NT2/D1 (cell line): ENCODE measurements at regions not wholly inside any gene's neighbourhood (a gene's known extent, or its start where the extent isn't known, plus 50 kb on each side); places are given as distances from the start of the nearest gene placed in this dataset.

Source experiments
- DNase-seq: peaks from one replicate; pipeline ENCODE4 v3.0.0-alpha.2; 2011; ENCODE audit warnings: low read depth, low spot score
- H3K27me3 ChIP-seq: 2 replicates; pipeline ENCODE4 v1.6.0; 2011; ENCODE audit warnings: mild to moderate bottlenecking; ENCODE audit not compliant: insufficient read length, insufficient read depth
- H3K36me3 ChIP-seq: 2 replicates; pipeline ENCODE4 v1.6.1; 2011; ENCODE audit warnings: mild to moderate bottlenecking, low read length, mixed read lengths; ENCODE audit not compliant: insufficient read depth, insufficient read length
- H3K4me1 ChIP-seq: 2 replicates; pipeline ENCODE4 v1.5.1; 2011; ENCODE audit not compliant: insufficient read depth, insufficient read length
- H3K4me3 ChIP-seq: 2 replicates; pipeline ENCODE4 v1.5.1; 2011; ENCODE audit warnings: low read depth; ENCODE audit not compliant: insufficient read length
- H3K9ac ChIP-seq: 2 replicates; pipeline ENCODE4 v1.6.0; 2011; ENCODE audit warnings: low read depth; ENCODE audit not compliant: insufficient read length
- H3K9me3 ChIP-seq: 2 replicates; pipeline ENCODE4 v1.5.1; 2011; ENCODE audit warnings: mild to moderate bottlenecking, low read length; ENCODE audit not compliant: insufficient read depth
- SUZ12 ChIP-seq: IDR thresholded peaks from 2 replicates; pipeline ENCODE4 v1.6.1; 2011; ENCODE audit not compliant: insufficient read length, insufficient read depth; ENCODE audit errors: extremely low read depth
- YY1 ChIP-seq: IDR thresholded peaks from 2 replicates; pipeline ENCODE4 v1.6.1; 2011; ENCODE audit not compliant: insufficient read length, insufficient read depth
- ZNF274 ChIP-seq: IDR thresholded peaks from 2 replicates; pipeline ENCODE4 v1.6.1; 2011; ENCODE audit warnings: mild to moderate bottlenecking, low read depth, low read length

DNA sequence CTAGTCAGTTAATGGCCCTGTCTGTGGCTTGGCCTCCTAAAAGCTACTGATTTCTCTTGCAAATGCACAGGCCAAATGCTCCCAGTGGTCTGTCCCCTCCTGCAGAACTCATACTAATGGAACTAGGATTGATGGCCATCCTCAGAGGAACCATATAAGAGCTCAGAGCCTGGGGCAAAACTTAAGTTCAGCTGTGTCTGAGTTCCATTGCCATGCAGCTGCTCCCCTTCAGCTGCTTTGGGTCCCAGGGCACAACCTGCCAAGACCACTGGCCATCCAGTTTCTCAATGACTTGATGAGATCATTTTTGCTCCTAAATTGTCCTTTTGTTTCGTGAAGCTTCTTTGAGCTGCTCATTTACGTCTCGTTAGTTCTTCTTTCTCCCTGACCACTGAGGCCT, 529.5 kb upstream of the TBL1XR1 start:
- Histone ChIP-seq H3K36me3 (no peaks in the 10 kb centered on the region), H3K9ac (no peak overlapping the region), H3K4me1 (no peaks in the 10 kb centered on the region), H3K27me3 (no peaks in the 10 kb centered on the region), H3K9me3 (no peaks in the 10 kb centered on the region), H3K4me3 (no peak overlapping the region)
- no peak for DNase-seq
- no peak for TF ChIP-seq SUZ12
- TF ChIP-seq ZNF274 = no peak
- no peak for TF ChIP-seq YY1

DNA sequence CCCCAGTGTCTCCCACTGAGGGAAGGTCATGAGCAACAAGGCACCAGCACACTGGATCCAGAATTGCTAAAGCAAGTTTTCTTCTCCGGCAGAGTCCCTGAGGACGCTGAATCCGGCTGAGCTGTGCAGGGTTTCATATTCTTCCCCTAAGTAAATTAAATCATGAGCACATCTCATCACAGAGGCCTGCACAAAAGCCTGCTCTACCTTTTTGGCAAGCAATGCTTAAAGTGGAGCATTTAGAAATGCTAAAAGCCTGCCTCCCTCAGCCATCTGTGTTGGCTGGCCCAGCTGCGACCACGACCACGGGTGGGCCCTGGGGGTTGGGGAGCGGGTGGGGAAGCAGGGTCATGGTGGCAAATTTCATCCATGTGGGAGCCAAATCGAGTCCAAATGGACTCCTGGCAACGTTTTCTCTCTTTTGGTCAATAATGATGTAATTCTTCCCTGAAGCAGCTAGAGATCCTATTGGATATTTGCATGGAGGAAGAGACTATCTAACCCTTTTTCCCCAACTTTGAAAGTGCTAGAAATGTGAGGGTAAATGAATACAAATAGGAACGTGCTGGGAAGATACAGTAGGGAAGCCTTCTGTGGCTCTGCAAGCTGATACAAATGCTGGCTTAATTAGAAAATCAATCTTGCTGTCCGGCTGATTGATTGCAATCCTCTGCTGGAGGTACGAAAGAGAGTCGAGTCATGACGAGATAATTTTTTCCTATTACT, 532.8 kb upstream of the TBL1XR1 start:
- no peaks in the 10 kb centered on the region for H3K9me3 ChIP-seq
- H3K4me3 ChIP-seq = no peak overlapping the region
- no peaks in the 10 kb centered on the region for H3K4me1 ChIP-seq
- H3K9ac ChIP-seq = no peak overlapping the region
- TF ChIP-seq ZNF274 (no peak), SUZ12 (no peak), YY1 (no peak)
- H3K36me3 ChIP-seq = no peaks in the 10 kb centered on the region
- DNase-seq = no peak
- no peaks in the 10 kb centered on the region for H3K27me3 ChIP-seq

DNA sequence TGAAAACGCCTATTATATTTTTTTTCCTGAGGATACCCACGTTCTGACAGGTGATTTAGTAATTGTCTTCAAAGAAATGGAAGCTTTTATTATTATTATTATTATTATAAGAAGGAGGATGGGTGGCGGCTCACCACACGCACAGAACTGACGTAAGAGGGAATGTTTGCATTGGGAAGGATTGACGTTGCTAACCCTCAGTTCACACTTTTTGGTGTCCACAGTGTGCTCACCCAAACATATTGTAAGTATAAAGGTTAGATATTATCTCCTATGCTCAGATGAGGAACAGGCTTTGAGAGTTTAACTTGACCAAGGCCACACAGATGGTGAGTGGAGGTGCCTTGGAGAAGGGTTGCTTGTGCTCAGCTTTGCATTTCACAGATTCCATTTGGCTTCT, 533.5 kb upstream of the TBL1XR1 start:
- DNase-seq = no peak
- Histone ChIP-seq H3K27me3 (no peaks in the 10 kb centered on the region), H3K9me3 (no peaks in the 10 kb centered on the region), H3K4me3 (no peak overlapping the region), H3K36me3 (no peaks in the 10 kb centered on the region), H3K9ac (no peak overlapping the region), H3K4me1 (no peaks in the 10 kb centered on the region)
- TF ChIP-seq YY1 = no peak
- no peak for TF ChIP-seq SUZ12
- TF ChIP-seq ZNF274 = no peak

DNA sequence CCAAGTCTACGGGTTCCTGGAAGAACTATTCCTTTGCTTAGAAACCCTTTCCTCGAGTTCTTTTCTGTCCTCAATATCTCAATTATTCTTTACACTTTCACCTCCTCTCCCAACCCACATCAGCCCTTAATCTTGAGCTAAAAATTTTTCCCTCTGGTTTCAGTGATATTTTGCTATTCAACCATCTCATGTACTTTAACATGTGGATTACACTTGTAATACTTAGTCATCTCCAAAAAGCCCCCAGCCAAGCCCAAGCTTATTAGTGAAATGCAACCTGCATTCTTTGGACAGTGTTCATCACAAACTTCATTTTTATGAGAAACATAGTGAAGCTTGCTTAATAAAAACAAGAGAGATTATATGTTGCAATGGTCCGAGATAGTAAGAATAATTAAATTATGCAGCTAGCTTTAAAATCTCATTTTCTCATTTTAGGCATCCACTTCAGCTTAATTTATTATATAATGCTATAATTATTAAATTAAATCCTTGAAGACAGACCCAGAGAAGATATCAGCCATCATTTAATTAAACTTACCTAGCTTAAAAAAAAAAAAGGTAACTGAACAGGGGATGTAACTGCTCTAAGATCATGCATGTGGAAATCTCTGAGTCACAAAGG, 534.5 kb upstream of the TBL1XR1 start:
- Histone ChIP-seq H3K4me3 (no peak overlapping the region), H3K36me3 (no peaks in the 10 kb centered on the region), H3K27me3 (no peaks in the 10 kb centered on the region), H3K9ac (no peak overlapping the region), H3K9me3 (no peaks in the 10 kb centered on the region), H3K4me1 (no peaks in the 10 kb centered on the region)
- no peak for DNase-seq
- TF ChIP-seq YY1 = no peak
- no peak for TF ChIP-seq SUZ12
- no peak for TF ChIP-seq ZNF274

DNA sequence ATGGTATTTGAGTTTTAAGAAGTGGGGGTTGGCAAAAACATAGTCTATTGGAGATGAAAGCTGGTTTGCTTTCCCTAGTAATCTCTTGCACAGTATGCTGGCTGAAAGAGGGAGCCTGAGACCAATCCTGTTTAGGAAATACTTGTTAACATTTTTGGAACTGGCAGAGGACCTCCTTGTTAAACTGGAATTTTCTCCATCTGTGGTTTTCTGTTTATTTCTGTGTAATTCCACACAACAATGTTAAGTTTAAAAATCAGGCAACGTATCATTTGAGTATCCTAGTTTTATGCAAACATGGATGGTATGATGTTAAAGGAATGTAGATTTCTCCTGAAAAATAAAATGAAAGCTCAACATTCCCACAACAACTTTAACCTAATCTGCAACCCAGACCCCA, 536.0 kb upstream of the TBL1XR1 start:
- no peaks in the 10 kb centered on the region for H3K9me3 ChIP-seq
- DNase-seq = no peak
- TF ChIP-seq ZNF274 (no peak), SUZ12 (no peak), YY1 (no peak)
- H3K4me3 ChIP-seq = no peak overlapping the region
- no peak overlapping the region for H3K9ac ChIP-seq
- H3K27me3 ChIP-seq = no peaks in the 10 kb centered on the region
- H3K36me3 ChIP-seq = no peaks in the 10 kb centered on the region
- H3K4me1 ChIP-seq = no peaks in the 10 kb centered on the region

DNA sequence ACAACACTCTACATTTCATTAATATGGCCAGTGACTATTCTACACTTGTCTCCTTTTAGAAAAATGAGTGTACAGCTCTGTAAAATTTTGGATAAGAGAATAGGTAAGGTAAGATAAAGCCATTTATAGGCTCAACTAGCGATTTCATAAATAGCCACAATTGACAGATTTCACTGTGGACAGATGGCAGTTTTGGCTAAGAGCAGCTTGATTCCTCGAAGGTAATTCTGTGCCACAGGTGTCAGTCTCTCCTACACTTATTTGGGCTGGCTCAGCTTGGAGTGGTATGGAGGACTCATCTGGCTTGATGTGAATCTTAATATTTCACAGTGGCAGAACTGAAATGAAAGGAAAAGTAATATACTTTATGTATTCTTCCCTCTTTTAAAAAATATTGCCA, 536.7 kb upstream of the TBL1XR1 start:
- TF ChIP-seq ZNF274 (no peak), YY1 (no peak), SUZ12 (no peak)
- Histone ChIP-seq H3K4me3 (no peak overlapping the region), H3K27me3 (no peaks in the 10 kb centered on the region), H3K9ac (no peak overlapping the region), H3K9me3 (no peaks in the 10 kb centered on the region), H3K4me1 (no peaks in the 10 kb centered on the region), H3K36me3 (no peaks in the 10 kb centered on the region)
- no peak for DNase-seq

DNA sequence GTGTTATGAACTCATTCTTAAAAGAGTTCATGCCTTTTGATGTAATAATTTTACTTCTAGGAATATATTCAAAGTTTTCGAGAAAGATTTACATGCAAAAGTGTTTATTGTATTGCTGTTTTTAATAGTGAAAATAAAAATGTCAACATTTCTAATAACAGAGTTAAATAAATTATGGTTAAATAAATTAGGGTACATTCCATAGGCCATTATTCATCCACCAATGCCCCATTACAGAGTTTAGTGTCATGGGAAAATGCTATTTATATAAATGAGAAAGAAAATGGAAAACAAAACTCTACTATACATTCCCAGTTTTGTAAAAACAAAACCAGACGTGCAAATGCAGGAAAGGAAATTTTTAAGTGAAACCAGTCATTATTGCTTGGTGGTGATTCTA, 538.1 kb upstream of the TBL1XR1 start:
- H3K9me3 ChIP-seq = no peaks in the 10 kb centered on the region
- H3K4me3 ChIP-seq = no peak overlapping the region
- no peak overlapping the region for H3K9ac ChIP-seq
- no peaks in the 10 kb centered on the region for H3K27me3 ChIP-seq
- TF ChIP-seq SUZ12 = no peak
- TF ChIP-seq YY1 = no peak
- no peak for TF ChIP-seq ZNF274
- H3K36me3 ChIP-seq = no peaks in the 10 kb centered on the region
- no peak for DNase-seq
- no peaks in the 10 kb centered on the region for H3K4me1 ChIP-seq
